ENCODE measurements at regions not wholly inside any gene's neighbourhood (a gene's known extent, or its start where the extent isn't known, plus 50 kb on each side); places are given as distances from the start of the nearest gene placed in this dataset.

GRCh38 chr7:19248681-19249080, 103.5 kb upstream of the FERD3L start:
- no peaks in the 10 kb centered on the region for H3K27me3 ChIP-seq
- Mint-ChIP-seq H3K36me3 (no peaks in the 10 kb centered on the region), H3K4me3 (no peak overlapping the region), H3K4me1 (no peaks in the 10 kb centered on the region), H3K27ac (no peak overlapping the region), H3K27me3 (ENCODE audit: insufficient read depth, low read depth) (no peaks in the 10 kb centered on the region), H3K9me3 (no peaks in the 10 kb centered on the region)
- H3K9me3 ChIP-seq (ENCODE audit: low read depth), result no peaks in the 10 kb centered on the region
- no peaks in the 10 kb centered on the region for H4K20me1 ChIP-seq (ENCODE audit: low read depth)
- no peak overlapping the region for H3K4me2 ChIP-seq
- DNase-seq (ENCODE audit: low spot score), result no peak
- no peaks in the 10 kb centered on the region for H3K79me2 ChIP-seq (ENCODE audit: low read depth)
- H3K36me3 ChIP-seq, result no peaks in the 10 kb centered on the region
- H3F3A ChIP-seq (ENCODE audit: low read depth), result no peaks in the 10 kb centered on the region
- H2AFZ ChIP-seq (replicated peaks), result no peak overlapping the region
- H3K27ac ChIP-seq, result no peak overlapping the region
- H3K4me3 ChIP-seq, result no peak overlapping the region
- no peaks in the 10 kb centered on the region for H3K4me1 ChIP-seq
- TF ChIP-seq EZH2phosphoT487 (IDR thresholded peaks at IDR 0.05) (no peak), CTCF (IDR thresholded peaks at IDR 0.05) (no peak), EZH2 (IDR thresholded peaks at IDR 0.05) (no peak)
- H3K9ac ChIP-seq, result no peak overlapping the region

- Histone ChIP-seq H3K36me3 (no peaks in the 10 kb centered on the region), H3K27ac (no peak overlapping the region), H2AFZ (replicated peaks) (no peak overlapping the region), H3K4me3 (no peak overlapping the region), H3K27me3 (no peaks in the 10 kb centered on the region), H3K4me2 (no peak overlapping the region), H3K9me3 (ENCODE audit: low read depth) (no peaks in the 10 kb centered on the region), H3F3A (ENCODE audit: low read depth) (no peaks in the 10 kb centered on the region), H4K20me1 (ENCODE audit: low read depth) (no peaks in the 10 kb centered on the region), H3K4me1 (no peaks in the 10 kb centered on the region), H3K9ac (no peak overlapping the region), H3K79me2 (ENCODE audit: low read depth) (no peaks in the 10 kb centered on the region)
- Mint-ChIP-seq H3K4me3 (no peak overlapping the region), H3K27ac (no peak overlapping the region), H3K27me3 (ENCODE audit: insufficient read depth, low read depth) (no peaks in the 10 kb centered on the region), H3K9me3 (peaks cover under 1% of the 10 kb centered on the region), H3K4me1 (no peaks in the 10 kb centered on the region), H3K36me3 (no peaks in the 10 kb centered on the region)
- no peak for TF ChIP-seq CTCF (IDR thresholded peaks at IDR 0.05)
- TF ChIP-seq EZH2phosphoT487 (IDR thresholded peaks at IDR 0.05), result no peak
- TF ChIP-seq EZH2 (IDR thresholded peaks at IDR 0.05), result no peak
- DNase-seq (ENCODE audit: low spot score), result no peak
Observed at GRCh38 chr7:19248115-19248514, 102.9 kb upstream of the FERD3L start.

- Histone ChIP-seq H3K27me3 (no peaks in the 10 kb centered on the region), H3F3A (ENCODE audit: low read depth) (no peaks in the 10 kb centered on the region), H2AFZ (replicated peaks) (no peak overlapping the region), H3K36me3 (no peaks in the 10 kb centered on the region), H3K4me3 (no peak overlapping the region), H3K9ac (no peak overlapping the region), H4K20me1 (ENCODE audit: low read depth) (no peaks in the 10 kb centered on the region), H3K9me3 (ENCODE audit: low read depth) (no peaks in the 10 kb centered on the region), H3K79me2 (ENCODE audit: low read depth) (no peaks in the 10 kb centered on the region), H3K4me2 (no peak overlapping the region), H3K4me1 (no peaks in the 10 kb centered on the region), H3K27ac (no peak overlapping the region)
- Mint-ChIP-seq H3K27me3 (ENCODE audit: insufficient read depth, low read depth) (no peaks in the 10 kb centered on the region), H3K9me3 (peaks cover 3% of the 10 kb centered on the region), H3K27ac (no peak overlapping the region), H3K36me3 (no peaks in the 10 kb centered on the region), H3K4me3 (no peak overlapping the region), H3K4me1 (no peaks in the 10 kb centered on the region)
- TF ChIP-seq CTCF (IDR thresholded peaks at IDR 0.05) (no peak), EZH2 (IDR thresholded peaks at IDR 0.05) (no peak), EZH2phosphoT487 (IDR thresholded peaks at IDR 0.05) (no peak)
- DNase-seq (ENCODE audit: low spot score), result no peak
Observed at GRCh38 chr7:19247017-19247416, 101.8 kb upstream of the FERD3L start.

- Histone ChIP-seq H2AFZ (replicated peaks) (no peak overlapping the region), H3K9me3 (ENCODE audit: low read depth) (no peaks in the 10 kb centered on the region), H3K4me3 (no peak overlapping the region), H3K27me3 (no peaks in the 10 kb centered on the region), H3F3A (ENCODE audit: low read depth) (no peaks in the 10 kb centered on the region), H3K4me2 (no peak overlapping the region), H3K4me1 (no peaks in the 10 kb centered on the region), H4K20me1 (ENCODE audit: low read depth) (no peaks in the 10 kb centered on the region), H3K9ac (no peak overlapping the region), H3K36me3 (no peaks in the 10 kb centered on the region), H3K27ac (no peak overlapping the region), H3K79me2 (ENCODE audit: low read depth) (no peaks in the 10 kb centered on the region)
- Mint-ChIP-seq H3K4me1 (no peaks in the 10 kb centered on the region), H3K36me3 (no peaks in the 10 kb centered on the region), H3K27me3 (ENCODE audit: insufficient read depth, low read depth) (no peaks in the 10 kb centered on the region), H3K4me3 (no peak overlapping the region), H3K27ac (no peak overlapping the region), H3K9me3 (peaks cover 8% of the 10 kb centered on the region)
- TF ChIP-seq CTCF (IDR thresholded peaks at IDR 0.05), result no peak
- TF ChIP-seq EZH2phosphoT487 (IDR thresholded peaks at IDR 0.05), result no peak
- no peak for TF ChIP-seq EZH2 (IDR thresholded peaks at IDR 0.05)
- DNase-seq (ENCODE audit: low spot score), result peak; percentile 13
Observed at GRCh38 chr7:19242246-19242645, 97.0 kb upstream of the FERD3L start.
